ENCODE measurements at regions not wholly inside any gene's neighbourhood (a gene's known extent, or its start where the extent isn't known, plus 50 kb on each side); places are given as distances from the start of the nearest gene placed in this dataset.

DNA sequence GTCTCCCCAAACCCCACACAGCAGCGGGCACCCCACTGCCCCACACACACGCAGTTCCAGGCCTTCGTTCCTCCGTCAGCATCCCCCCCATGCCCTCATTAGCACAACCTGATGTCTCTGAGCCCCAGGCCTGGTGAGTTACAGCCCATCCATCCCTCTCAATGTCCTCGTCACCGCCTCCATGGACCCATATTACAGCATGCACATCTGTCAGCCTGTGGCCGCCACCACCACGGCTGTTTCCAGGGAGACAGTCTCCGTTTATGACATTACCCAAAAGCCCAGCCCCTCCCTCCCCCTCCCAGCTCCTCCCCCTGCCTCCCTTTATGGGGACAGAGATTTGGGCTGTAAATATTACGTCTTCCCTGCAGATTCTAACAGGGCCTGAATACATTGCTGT, 143.1 kb upstream of the LINGO1 start:
- TF ChIP-seq, protein P1, sequence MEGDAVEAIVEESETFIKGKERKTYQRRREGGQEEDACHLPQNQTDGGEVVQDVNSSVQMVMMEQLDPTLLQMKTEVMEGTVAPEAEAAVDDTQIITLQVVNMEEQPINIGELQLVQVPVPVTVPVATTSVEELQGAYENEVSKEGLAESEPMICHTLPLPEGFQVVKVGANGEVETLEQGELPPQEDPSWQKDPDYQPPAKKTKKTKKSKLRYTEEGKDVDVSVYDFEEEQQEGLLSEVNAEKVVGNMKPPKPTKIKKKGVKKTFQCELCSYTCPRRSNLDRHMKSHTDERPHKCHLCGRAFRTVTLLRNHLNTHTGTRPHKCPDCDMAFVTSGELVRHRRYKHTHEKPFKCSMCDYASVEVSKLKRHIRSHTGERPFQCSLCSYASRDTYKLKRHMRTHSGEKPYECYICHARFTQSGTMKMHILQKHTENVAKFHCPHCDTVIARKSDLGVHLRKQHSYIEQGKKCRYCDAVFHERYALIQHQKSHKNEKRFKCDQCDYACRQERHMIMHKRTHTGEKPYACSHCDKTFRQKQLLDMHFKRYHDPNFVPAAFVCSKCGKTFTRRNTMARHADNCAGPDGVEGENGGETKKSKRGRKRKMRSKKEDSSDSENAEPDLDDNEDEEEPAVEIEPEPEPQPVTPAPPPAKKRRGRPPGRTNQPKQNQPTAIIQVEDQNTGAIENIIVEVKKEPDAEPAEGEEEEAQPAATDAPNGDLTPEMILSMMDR (IDR thresholded peaks at IDR 0.05; ENCODE audit: low read depth, low read length): no peak
- DNase-seq (ENCODE audit: low read depth in 2 of 2): no peak
- no peak overlapping the region for H3K4me3 ChIP-seq (replicated peaks in 1 of 2; ENCODE audit: low read depth in 2 of 2, low read length in 2 of 2)

DNA sequence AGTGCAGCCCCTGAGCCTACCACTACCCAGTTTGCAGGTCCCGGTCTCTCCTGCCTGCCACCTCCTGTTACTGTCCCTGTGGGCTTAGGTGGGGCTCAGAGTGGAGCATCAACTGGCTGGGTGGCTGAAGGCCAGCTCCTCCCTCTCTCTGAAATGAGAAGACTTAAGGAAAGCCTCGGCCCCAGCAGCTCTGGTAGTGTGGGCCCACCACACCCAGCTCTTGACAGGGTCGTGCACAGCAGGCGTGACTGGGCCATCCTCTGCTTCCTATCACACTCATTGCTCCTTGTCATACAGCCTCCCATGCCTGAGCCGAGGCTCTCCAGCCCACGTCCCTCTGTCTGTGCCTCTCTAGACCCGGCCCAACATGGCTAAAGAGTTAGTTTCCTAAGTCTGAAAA, 142.7 kb upstream of the LINGO1 start:
- no peak for DNase-seq (ENCODE audit: low read depth in 2 of 2)
- no peak overlapping the region for H3K4me3 ChIP-seq (replicated peaks in 1 of 2; ENCODE audit: low read depth in 2 of 2, low read length in 2 of 2)
- TF ChIP-seq, protein P1 (IDR thresholded peaks at IDR 0.05; ENCODE audit: low read depth, low read length): no peak

DNA sequence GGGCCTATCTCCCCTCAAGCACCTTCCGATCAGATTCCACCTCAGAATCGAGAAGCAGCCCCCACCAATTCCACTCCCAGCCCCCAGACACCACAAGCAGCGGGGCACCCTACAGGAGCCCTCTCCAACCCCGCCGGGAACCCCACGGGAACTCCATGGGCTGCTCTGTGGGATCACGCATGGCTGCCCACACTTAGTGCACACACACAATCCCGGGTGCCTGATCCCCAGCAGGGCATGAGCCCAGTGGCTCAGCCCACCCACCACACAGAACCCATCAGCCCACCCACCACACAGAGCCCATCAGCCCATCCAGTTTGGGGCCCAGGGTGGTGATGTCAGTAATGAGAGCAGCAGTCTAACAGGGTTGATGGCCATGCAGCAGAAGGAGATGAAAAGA, 141.6 kb upstream of the LINGO1 start:
- DNase-seq (ENCODE audit: low read depth in 2 of 2): no peak

DNA sequence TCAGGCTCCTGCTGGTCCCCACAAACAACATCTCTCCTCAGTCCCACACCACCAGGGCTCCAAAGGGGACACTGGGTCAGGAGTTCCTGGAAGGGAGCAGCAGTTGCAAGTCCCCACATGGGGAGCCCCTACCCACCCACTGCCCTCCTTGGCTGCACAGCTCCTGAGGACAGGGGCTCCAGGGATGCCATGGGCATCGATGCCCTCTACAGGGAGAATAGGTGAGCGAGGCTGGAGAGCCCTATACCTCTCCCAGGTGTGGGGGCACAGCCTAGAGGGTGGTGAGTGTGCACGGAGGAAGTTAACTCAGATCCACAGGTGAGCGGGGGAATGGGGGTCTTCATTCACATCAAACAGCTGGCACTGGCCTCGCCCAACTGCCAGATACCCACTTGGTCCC, 141.2 kb upstream of the LINGO1 start:
- DNase-seq (ENCODE audit: low read depth in 2 of 2): no peak
- TF ChIP-seq, protein P1 (IDR thresholded peaks at IDR 0.05; ENCODE audit: low read depth, low read length): no peak
- no peak overlapping the region for H3K4me3 ChIP-seq (replicated peaks in 1 of 2; ENCODE audit: low read depth in 2 of 2, low read length in 2 of 2)

More for the DNA sequence above, 141.6 kb upstream of the LINGO1 start:
- no peak overlapping the region for H3K4me3 ChIP-seq (replicated peaks in 1 of 2; ENCODE audit: low read depth in 2 of 2, low read length in 2 of 2)
- TF ChIP-seq, protein P1 (IDR thresholded peaks at IDR 0.05; ENCODE audit: low read depth, low read length): no peak

DNA sequence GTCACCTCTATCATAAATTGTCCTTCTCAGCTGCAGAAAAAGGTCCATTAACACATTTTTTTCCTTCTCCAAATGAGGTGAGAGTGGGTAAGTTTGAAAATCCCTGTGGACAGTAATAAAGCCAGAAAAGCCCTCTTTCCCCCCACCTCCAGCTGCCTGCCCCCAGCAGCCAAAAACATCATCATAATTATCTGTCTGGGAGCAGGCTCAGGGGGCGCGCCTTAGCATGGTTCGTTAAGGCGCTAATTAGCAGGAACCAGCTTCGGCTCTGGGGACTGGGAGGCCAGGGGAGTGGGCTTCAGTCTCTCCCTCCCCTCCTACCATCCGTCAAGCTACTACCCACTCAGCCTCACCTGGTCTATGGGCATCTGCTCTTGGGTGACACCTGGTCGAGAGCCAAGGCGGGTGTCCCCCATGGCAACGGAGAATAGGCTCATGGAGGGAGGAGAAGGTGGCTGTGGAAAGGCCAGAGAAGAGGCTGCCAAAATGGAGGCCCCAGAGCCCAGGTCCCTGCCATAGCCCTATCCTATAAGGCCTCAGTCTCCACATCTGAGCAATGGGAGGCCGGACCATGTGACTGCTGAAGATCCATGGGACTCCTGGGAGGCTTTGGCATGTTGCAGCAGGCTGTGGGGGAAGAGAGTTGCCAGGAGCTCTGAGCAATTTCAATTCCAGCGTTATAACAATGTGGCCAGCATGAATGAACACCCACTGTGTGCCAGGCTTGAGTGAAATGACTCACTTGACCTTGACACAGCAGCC, 140.1 kb upstream of the LINGO1 start:
- TF ChIP-seq, protein P1 (IDR thresholded peaks at IDR 0.05; ENCODE audit: low read depth, low read length): no peak
- H3K4me3 ChIP-seq (replicated peaks in 1 of 2; ENCODE audit: low read depth in 2 of 2, low read length in 2 of 2): no peak overlapping the region
- no peak for DNase-seq (ENCODE audit: low read depth in 2 of 2)

DNA sequence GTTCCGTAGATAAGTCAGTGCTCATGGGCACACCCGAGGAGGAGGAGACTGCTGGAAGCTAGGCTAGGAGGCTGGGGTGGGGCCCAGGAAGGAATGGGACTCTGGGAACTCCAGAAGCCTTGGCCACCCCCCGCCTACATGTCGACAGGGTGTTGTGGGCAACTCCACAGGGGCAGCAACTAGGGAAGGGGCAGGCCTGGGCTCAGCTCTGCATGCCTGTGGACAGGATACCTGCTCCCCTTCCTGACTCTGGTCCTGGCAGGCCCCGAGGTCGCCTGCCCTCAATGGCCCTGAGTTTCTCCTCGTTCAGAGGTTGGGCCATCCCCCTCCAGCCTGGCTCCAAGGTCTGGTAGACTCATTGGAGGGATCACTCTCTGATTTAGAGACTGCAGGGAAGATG, 138.9 kb upstream of the LINGO1 start:
- no peak for DNase-seq (ENCODE audit: low read depth in 2 of 2)
- TF ChIP-seq, protein P1 (IDR thresholded peaks at IDR 0.05; ENCODE audit: low read depth, low read length): no peak
- H3K4me3 ChIP-seq (replicated peaks in 1 of 2; ENCODE audit: low read depth in 2 of 2, low read length in 2 of 2): no peak overlapping the region

DNA sequence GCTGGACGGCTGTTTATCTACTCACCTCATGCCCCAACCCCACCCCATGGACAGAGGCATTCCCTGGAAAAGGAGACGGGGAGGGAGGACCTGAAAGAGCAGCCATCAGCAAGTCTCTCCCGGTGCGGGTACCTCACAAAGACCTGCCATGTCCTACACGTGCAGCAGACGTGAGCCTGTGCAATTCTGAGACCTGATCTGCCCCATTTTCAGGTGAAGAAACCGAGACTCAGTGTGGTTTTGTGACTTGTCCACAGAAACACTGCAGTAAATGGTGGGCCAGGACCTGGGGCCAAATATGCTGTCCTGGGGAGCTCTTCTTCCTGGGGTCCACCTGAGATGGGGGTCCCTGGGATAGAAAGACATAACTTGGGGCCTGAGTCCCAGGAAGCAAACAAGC, 137.0 kb upstream of the LINGO1 start:
- no peak for DNase-seq (ENCODE audit: low read depth in 2 of 2)
- TF ChIP-seq, protein P1 (IDR thresholded peaks at IDR 0.05; ENCODE audit: low read depth, low read length): no peak
- H3K4me3 ChIP-seq (replicated peaks in 1 of 2; ENCODE audit: low read depth in 2 of 2, low read length in 2 of 2): no peak overlapping the region

All from cardiac fibroblast (primary cell).